ENCODE measurements at regions not wholly inside any gene's neighbourhood (a gene's known extent, or its start where the extent isn't known, plus 50 kb on each side); places are given as distances from the start of the nearest gene placed in this dataset.

DNA sequence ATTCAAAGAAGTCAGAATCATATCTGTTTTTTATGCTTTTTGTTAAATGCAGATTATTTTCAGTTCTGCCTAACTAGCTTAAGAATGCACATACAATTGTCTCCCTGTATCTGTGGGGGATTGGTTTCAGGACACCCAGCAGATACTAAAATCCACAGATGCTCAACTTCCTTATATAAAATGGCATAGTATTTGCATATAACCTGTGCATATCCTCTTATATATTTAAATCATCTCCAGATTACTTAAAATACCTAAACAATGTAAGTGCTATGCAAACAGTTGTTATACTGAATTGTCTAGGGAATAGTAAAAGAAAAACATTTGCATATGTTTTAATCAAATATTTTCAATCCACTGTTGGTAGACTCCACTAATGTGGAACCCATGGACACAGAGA, 279.4 kb downstream of the TMA16 start:
- DNase-seq: no peak

DNA sequence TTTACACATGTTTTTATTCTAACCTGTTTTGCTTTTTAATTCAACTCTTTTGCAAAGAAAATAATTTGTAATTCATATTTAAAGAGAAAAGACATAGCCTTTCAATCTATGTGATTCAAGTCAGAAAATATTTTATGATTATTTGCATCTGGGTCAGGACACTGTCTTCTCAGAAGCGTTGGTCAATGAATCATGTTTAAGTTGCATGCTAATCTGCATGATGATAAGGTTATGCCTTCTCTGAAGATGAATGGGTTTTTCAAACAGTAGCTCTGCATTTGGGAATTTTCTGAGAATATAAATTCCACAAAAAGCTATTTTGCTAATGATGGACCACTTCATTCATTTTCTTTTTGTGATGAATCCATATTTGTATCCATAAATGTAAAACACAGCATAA, 282.5 kb downstream of the TMA16 start:
- no peak for DNase-seq

DNA sequence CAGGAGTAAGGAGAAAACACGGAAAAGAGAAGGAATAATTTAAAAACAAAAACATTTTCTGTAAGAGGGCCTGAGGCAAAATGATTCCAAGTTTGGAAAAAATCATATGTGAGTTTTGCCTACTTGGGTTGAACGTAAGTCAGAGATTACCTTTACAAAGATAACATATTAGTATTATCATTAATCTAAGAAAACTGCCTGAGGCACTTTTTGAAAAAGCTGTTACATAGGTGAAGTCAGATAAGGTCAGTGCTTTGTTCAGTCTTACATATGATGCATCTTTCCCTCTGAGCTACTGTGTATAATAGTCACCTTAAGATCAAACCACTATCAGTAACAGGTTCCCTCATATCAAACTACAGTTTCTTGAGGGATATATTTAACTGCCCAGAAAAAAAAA, 287.2 kb downstream of the TMA16 start:
- no peak for DNase-seq

DNA sequence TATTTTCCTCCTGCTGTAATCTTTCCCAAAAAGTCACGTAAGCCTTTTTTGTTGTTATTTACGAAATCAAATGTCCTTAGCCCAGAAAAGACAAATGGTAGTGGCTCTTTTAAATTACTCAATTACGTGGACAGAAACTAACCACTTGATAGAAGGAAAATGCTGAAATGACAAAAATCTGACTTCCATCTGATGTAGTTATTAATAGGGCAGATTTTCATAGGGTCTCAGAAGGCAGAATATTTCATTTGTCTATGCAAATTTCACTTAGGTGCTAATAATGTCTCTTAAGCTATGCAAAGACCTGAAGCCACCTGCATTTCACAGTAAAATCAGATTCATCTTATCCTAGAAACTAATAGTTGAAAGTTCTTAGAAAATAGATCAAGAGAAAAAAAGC, 295.7 kb downstream of the TMA16 start:
- no peak for DNase-seq

DNA sequence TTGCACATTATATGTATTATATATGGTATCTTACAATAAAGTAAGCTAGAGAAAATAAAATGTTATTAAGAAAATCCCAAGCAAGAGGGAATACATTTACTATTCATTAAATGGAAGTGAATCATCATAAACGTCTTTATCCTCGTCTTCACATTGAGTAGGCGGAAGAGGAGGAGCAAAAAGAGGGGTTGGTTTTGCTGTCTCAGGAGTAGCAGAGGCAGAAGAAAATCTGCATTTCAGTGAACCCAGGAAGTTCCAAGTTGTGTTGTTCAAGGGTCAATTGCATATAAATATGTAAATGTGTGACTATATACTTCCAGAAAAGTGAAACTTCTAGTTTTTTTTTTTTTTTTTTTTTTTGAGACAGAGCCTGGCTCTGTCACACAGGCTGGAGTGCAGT, 301.4 kb downstream of the TMA16 start:
- no peak for DNase-seq

DNA sequence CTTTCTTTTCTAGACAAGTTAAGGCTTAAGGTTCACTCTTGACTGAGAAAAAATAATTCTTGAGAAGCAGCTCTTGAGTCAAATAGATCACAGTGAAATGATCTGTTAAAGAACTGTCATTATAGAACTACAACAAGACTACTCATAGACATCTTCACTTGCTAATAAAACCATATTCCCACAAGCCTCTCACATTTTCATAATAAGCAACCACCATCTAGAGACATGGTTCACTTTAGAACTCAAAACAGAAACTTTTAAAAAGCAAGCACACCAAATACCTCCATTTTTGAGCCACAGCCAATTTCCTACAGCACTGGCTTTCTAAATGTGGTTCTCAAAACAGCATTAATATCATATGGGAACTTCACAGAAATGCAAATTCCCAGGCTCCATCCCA, 309.5 kb downstream of the TMA16 start:
- DNase-seq: no peak

DNA sequence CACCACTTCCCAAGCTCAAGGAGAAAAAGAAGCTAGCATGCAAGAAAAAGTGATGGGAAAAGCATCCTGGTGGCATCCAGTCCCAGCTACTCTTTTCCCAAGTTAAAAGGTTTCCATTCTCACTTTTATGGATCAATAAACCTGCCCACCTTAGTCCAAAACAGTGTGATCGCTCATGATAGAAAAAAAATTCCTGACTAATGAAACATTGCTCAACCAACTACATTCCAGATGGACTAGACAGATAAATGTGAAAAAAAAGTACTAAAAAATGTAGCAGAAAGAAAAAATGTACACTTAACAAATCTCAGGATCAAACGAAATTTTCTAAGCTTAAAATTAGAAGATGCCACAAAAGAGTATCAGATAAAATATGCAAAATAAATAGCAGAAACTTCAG, 312.2 kb downstream of the TMA16 start:
- DNase-seq: no peak

DNA sequence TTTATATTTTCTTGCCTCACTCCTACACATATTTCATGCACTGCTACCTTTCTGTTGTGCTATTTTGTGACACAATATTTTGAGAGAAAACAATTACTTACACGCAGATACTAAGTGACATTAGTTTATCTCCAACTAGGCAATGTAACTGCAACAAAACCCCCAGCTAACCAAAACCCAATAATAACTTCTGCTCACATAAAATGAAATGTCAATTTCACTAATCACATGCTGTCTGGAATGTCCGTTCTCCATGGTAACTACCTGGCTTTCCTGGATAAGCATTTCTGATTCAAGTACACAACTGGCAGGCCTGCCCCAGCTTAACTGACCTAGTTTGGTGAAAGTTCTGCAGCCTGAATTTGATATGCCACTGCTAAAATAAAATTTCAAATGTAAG, 313.5 kb downstream of the TMA16 start:
- no peak for DNase-seq

DNA sequence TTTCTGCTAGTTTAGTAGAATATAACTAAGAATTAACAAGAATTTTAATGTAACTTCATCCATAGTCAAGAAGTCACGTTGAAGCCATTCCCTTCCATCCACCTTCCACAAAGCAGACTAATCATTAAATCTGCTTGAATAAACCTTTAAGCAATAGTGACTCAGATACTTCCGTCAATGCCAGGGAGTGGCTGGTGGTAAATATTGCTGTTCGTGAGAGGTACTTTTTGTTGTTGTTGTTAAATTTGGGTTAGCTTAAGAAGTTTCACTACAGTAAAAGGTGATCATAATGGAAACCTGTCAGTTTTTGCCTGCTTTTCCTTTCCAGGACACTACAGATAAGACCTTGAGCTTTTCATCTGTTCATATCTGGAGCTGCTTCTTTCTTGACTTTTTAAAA, 316.3 kb downstream of the TMA16 start:
- no peak for DNase-seq

DNA sequence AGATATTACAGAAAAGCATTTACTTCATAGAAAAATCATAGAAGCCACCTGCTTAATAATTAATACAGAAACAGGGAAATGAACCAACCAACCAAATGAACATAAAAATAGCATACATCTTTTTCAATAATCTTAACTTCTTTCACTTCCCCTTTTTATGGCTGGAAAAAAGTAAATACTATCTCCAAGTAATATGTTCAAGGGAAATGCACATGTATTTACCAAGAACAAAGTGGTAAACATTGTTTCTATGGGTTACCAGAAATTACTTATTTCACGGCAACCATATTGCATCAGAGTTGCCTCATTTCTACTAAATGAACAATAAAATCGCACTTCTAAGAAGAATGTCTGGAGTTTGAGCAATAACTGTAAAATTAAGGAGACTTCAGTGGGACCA, 321.3 kb downstream of the TMA16 start:
- DNase-seq: no peak

DNA sequence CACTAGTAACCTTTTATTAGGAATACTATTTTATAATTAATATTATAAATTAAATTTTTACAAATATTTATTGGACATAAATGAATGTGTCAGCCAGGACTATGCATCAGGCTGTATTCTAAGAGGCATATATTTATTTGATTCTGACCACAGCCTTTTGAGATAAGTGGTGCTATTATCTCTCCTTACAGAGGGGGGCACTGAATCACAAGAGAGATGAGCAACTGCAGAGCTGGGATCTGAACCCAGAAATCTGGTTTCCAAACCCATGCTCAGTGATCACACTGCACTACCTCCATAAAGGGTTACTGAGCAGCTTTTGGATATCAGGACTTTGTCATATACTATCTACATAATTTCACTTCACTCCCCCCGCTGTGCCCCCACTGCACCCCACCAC, 322.0 kb downstream of the TMA16 start:
- DNase-seq: no peak

DNA sequence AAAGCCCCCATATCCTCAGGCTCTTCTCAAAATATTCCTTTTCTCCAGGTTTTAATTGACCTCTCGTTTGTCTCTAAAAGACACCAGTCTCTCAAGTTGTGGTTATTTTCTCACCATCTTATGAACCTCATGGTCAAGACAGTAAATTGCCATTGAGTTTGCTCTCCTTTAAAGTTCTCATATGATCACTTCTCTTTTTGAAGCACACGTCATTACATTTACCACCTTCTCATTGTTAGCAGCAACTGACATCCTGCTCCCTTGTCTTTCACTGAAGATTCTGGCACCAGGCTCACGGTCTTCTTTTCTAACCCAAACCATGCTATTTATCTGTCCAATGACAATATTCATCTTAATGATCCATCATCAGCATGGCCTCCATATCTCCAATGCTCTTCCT, 324.2 kb downstream of the TMA16 start:
- DNase-seq: no peak

DNA sequence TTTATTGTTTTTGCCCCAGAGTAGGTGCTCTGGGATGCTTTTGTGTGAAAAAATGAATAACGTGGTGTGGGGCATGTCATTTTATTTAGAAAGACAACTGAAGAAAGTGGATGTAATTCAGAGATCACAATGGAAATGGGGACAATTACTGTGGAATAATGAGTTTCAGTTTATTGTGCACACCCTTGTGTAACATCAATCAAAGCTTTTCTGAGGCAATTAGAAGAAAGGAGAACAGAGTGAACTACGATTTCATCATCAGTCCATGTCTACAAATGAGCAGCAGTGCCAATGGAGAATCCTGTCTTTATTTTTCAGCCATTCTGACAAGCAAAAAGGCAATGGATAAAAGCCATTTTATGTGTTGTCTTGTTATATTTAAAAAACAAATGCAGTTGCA, 339.2 kb downstream of the TMA16 start:
- no peak for DNase-seq

DNA sequence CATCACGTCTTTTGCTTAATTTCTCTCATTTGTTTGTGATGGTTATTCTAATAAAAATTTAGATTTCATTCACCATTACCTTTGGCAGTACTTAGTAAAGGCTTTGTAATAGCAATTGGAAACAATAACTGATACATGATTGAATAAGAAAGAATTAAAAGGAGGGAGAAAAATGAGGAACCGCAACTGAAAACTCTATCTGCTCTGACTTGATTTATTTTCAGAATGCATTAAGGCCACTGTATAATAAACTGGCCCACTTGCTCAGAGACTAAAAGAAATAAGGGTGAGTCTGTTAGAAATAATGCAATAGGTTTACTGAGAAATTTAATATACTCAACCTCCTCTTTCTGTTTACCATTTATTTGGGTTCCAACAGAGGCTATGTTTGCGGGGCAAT, 351.5 kb downstream of the TMA16 start:
- no peak for DNase-seq

DNA sequence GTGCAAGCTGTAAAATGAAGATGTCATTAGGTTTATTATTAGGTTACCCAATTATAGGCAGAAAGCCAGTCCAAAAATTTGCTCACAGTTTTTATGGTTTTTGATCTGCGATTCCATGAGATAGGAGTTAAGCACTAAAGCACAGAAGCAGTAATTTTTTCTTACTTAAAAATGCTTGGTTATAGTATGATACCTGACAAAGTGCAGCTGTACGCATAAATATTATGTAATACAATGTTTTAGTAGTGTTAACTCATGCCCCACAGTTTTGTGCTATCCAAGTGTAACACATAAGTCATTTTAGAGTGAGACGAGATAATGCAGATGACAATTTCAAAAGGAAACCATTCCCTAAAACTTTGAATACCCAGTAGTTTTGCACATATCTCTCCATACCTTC, 357.8 kb downstream of the TMA16 start:
- no peak for DNase-seq

DNA sequence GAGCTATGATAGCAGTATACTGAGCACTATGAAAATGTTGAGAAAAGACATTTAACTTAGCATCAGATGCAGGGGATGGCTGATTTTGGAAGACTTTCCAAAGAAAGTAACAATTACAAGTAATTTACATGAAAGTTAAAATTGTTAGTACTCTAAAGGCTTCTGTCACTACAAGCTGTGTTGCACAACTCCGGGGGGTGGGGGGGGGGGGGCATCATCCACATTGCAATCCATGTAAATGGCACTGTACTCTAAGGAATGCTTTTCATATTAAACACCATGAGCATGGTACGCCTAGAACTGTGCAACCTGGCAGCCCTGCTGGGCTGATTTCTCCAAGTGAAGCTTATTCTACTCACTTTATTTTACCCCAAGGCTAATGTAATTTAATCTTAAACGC, 363.4 kb downstream of the TMA16 start:
- DNase-seq: no peak

DNA sequence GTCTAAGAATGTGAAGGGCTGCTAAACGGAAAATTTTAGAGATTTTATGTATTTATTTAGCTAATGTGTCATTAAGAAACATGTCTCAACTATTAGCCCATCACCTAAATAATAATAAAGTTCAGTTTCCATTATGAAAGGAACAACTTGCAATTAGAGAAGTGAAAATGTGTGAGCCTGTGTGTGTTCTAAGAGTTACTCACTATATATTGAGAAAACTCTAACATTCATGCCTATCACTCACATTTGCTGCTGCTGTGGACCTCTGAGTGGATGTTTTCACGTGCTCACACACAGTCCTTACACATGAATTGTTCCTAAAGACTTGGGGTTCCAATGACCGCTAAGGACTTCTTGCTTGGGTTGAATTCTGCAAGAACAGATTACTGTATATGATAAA, 364.0 kb downstream of the TMA16 start:
- no peak for DNase-seq

DNA sequence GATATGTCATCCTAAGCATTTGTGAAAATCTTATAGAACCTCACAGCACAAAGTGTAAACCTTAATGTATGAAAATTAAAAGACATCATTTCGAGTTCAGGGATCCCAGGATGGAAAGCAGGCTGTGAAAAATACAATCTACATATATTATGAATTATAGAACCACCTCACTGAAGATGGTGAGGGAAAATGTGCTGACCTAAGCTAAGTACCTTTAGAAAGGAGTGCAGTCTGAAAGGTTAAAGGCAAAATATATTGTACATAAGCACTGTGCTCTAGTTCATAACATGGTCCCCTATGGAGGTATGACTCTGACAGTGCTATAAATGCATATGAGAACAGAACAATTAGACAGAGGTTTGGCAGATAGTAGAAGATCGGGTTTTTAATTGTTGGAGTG, 368.6 kb downstream of the TMA16 start:
- no peak for DNase-seq

DNA sequence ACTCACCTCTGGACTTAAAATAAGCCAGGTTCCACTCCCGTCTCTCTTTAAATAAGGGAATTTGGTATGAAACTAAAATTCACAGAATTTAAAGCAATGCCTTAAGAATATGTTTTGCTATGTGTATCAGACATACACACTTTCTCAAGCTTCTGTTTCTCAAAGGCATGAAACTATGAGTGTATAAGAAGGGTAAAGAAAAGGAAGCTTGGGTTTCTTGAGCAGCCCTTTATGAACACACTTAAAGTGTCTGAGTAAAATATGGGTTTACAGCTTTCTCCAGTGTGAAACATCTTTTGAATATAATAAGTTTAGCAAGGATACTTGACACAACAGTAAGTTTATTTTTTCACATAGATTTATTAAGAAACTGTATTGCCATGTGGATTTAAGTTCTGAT, 370.5 kb downstream of the TMA16 start:
- no peak for DNase-seq

DNA sequence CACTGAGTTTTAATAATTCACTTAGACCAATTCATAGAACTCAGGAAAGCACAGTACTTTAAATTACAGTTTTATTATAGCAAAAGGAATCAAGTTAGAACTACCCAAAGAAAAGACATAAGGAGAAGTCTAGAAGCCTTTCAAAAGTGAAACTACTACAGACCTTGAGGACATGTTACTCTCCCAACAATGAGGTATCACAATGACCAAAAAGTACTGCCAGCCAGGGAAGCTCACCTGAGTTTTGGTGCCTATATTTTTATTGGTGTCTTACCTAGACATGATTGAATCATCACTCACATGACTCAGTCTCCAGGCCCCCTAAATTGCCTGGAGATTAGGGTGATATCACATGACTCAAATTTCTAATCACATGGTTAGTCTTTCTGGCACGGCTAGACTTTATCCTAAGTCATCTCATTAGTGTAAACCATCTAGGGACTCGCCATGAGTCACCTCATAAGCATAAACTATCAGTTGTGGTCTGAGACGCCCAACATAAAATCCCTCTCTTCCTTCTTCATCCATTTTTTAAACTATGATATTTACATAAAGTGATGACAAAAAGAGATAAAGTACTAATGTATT, 372.3 kb downstream of the TMA16 start:
- no peak for DNase-seq

DNA sequence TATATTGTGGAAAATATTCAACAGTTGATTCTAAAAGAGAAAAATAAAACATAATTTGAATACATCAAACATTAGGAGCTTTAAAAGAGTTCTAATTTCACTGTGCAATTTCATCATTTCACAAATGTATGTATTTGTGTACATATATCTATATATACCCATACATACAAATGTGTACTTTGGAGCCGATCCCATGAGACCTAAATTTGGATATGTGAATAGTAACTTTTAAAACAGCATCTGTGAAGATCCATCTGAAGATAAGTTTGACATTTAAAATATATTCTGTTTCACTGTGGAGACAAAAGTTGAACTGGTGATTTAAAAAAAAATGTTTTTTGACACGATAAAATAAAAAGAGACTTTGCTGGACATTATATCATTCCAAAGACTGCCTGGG, 374.0 kb downstream of the TMA16 start:
- DNase-seq: no peak

DNA sequence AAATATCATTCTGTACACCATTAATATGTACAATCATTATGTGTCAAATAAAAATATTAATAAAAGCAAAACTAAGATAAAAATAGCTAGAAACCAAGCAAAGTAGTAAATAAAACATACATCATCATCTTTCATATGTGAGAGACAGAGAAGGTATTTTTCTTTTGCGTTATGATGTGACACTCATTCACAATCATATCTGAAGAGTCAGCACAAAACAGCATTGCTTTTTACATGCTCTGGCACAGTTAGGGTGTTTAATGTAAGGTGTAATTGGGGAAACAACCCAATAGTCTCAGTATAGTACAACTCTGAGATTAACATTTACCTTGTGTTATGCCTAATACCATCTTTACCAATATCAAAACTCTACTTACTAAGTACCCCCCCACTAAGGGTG, 376.6 kb downstream of the TMA16 start:
- DNase-seq: no peak

DNA sequence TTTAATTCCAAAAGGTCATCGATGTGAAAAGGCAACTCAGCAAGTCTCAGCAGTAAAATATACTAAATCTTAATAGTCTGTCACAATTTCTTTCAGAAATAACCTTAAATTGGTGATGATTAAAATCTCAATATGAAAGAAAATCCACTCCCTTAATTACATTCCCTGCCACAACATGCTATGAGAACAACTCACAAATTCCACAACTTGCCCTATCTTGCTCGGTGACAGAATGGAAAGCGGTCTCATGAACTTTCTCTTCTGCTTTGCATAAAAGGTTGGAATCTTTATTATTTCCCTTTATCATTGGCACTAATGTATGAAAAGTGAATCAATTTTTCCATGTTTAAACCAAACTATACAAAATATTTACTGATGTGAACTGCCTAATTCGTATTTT, 380.8 kb downstream of the TMA16 start:
- no peak for DNase-seq

DNA sequence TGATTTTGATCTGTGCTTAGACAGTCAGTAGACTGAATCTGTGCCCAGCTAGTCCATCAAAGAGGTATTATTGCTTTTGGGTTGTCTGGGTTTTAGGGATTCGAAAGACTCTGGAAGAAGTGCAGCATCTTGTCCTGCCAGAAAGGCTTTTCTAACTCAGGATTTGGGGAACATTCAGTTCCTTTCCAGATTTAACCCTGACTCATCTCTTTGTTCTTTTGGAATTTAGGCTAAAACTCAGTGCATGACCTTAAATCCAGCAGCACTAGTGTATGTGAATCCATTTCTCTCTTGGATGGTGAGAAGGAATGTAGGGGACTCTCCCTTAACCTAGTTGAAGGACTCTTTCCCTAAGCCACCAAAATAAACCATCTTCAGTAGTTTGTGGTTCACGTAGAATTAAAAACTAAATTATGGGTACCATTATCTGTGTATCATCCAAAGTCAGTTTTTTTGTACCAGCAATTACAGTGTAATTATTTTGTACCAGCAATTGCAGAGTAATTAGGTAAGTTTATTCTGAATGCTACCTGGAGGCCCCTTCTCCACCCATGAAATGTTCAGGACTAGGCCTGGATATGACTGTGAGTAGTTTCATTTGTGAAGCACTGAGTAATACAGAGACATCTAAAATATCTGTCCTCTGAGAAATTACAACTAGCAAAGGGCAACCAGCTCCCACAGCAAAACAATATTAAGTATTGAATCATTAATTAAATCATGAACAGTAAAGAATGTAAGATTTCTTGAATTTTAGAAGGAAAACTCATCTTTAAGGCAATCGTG, 384.0 kb downstream of the TMA16 start:
- no peak for DNase-seq

DNA sequence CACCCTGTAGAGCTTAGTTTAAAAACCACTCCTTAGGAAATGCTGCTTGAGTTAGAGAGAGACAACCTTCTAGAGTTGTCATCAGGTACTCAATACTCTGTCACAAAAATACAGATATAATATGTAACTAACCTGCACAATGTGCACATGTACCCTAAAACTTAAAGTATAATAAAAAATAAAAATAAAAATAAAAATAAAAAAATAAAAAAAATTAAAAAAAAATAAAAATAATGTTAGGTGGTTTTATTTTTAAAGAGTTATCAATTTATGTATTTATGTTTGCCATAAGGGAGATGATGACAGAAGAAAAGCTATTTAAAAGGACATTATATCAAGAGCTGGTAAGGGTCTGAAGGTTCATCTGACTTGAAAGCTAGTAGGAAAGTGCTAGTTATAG, 397.9 kb downstream of the TMA16 start:
- no peak for DNase-seq

All from NCI-H510A (cell line).